K562 (cell line): ENCODE measurements at regions not wholly inside any gene's neighbourhood (a gene's known extent, or its start where the extent isn't known, plus 50 kb on each side); places are given as distances from the start of the nearest gene placed in this dataset.

ENCODE experiments used
- ATAC-seq: fragments of 200-7000 bp; cut with Tn5 transposase; 3 replicates; pipeline ENCODE4 v1.9.1; 2020; ENCODE audit warnings: moderate library complexity
- BruUV-seq: library from RNA; stranded (reverse); fragments of 400-500 nt; replicated peaks from 2 replicates; lab custom pipeline; 2021; lab: Mats Ljungman, UMichigan
- CTCF ChIA-PET: fragments of 300-600 bp; formaldehyde crosslinking; extraction: SDS; loops from one replicate; lab custom pipeline; 2021; ENCODE audit warnings: low intra/inter-chr PET ratio; lab: Yijun Ruan, JAX
- POLR2A ChIA-PET: fragments of 300-600, 350-650 bp; sonication (Branson Sonifier 250); formaldehyde crosslinking; extraction: SDS; loops from one replicate; lab custom pipeline; 2021; ENCODE audit warnings: antibody characterized with exemption, inconsistent platforms; lab: Yijun Ruan, JAX
- DNase-seq, 4 experiments: peaks; one replicate each; pipeline versions ENCODE4 v3.0.0 to v3.0.0-alpha.2; 2011 to 2018; ENCODE audit warnings: low spot score in 3 of 4, mixed read lengths in 3 of 4; ENCODE audit errors: extremely low read depth in 1 of 4
- FAIRE-seq: peaks from 2 replicates; lab custom pipeline; 2011; peaks lifted over from hg19 to GRCh38; lab: Jason Lieb, UNC
- H2AFZ ChIP-seq: 2 replicates; pipeline ENCODE4 v1.6.0; 2011; ENCODE audit warnings: low read depth, low read length, control low read depth, inconsistent platforms
- H3K27ac ChIP-seq: fragments of 200-600 bp; 3 replicates; pipeline ENCODE4 v1.8.0; 2011; ENCODE audit warnings: low read depth, mild to moderate bottlenecking, control low read depth, inconsistent platforms, low read length, moderate library complexity, mixed read lengths; ENCODE audit errors: extremely low read depth
- H3K27me3 ChIP-seq, 2 experiments: fragments of 300-600 bp in 1 of 2; 2 replicates in 1 of 2; 3 replicates in 1 of 2; pipeline versions ENCODE4 v1.6.0 to v1.8.0; 2011; ENCODE audit warnings: inconsistent platforms in 2 of 2, low read length in 2 of 2, mild to moderate bottlenecking in 1 of 2, mixed read lengths in 1 of 2, moderate library complexity in 1 of 2; ENCODE audit not compliant: control insufficient read depth in 2 of 2, insufficient read depth in 2 of 2
- H3K36me3 ChIP-seq: fragments of 300-600 bp; 3 replicates; pipeline ENCODE4 v1.8.0; 2011; ENCODE audit warnings: mild to moderate bottlenecking, low read length, inconsistent platforms; ENCODE audit not compliant: control insufficient read depth, insufficient read depth
- H3K4me1 ChIP-seq, 2 experiments: fragments of 200-600 bp in 1 of 2; replicated peaks in 1 of 2; 2 replicates in 1 of 2; 3 replicates in 1 of 2; pipeline versions ENCODE4 v1.5.1 to v1.8.0; 2011; ENCODE audit warnings: inconsistent platforms in 2 of 2, low read length in 2 of 2, mild to moderate bottlenecking in 1 of 2, mixed read lengths in 1 of 2, moderate library complexity in 1 of 2; ENCODE audit not compliant: control insufficient read depth in 2 of 2, insufficient read depth in 2 of 2
- H3K4me2 ChIP-seq: 2 replicates; pipeline ENCODE4 v1.6.1; 2011; ENCODE audit warnings: low read length, control low read depth, inconsistent platforms, mixed read lengths; ENCODE audit not compliant: insufficient read depth
- H3K4me3 ChIP-seq: fragments of 200-600 bp; sonication (generic), shearing (Covaris generic); 2 replicates; pipeline ENCODE4 v1.5.1; 2016; ENCODE audit warnings: control low read depth, inconsistent platforms
- H3K79me2 ChIP-seq: fragments of 200-600 bp; 3 replicates; pipeline ENCODE4 v1.8.0; 2011; ENCODE audit warnings: low read length, inconsistent platforms; ENCODE audit not compliant: control insufficient read depth, insufficient read depth
- H3K9ac ChIP-seq, 2 experiments: 2 replicates each; pipeline versions ENCODE4 v1.6.0 to v1.6.1; 2011; ENCODE audit warnings: low read depth in 2 of 2, low read length in 2 of 2, control low read depth in 1 of 2, inconsistent platforms in 1 of 2, mild to moderate bottlenecking in 1 of 2, mixed read lengths in 1 of 2; ENCODE audit not compliant: insufficient read depth in 1 of 2
- H3K9me1 ChIP-seq: one replicate; pipeline ENCODE4 v1.6.0; 2011; ENCODE audit warnings: inconsistent platforms, mild to moderate bottlenecking, low read length, moderate library complexity; ENCODE audit not compliant: control insufficient read depth, insufficient read depth
- H3K9me3 ChIP-seq: replicated peaks from 2 replicates; pipeline ENCODE4 v1.5.1; 2011; ENCODE audit warnings: low read depth, low read length, inconsistent platforms; ENCODE audit not compliant: control insufficient read depth, insufficient read depth
- H4K20me1 ChIP-seq: replicated peaks from 2 replicates; pipeline ENCODE4 v1.6.1; 2011; ENCODE audit warnings: low read length, inconsistent platforms, mixed read lengths; ENCODE audit not compliant: control insufficient read depth, insufficient read depth
- AFF4 ChIP-seq: sonication (generic); formaldehyde crosslinking; IDR thresholded peaks from 2 replicates; pipeline ENCODE4 v1.8.0; 2023; ENCODE audit warnings: mild to moderate bottlenecking, missing genetic modification reagents
- CREBBP ChIP-seq: IDR thresholded peaks from one replicate; pipeline ENCODE4 v1.6.1; 2012; ENCODE audit warnings: low read depth, mild to moderate bottlenecking, control low read depth, inconsistent platforms, low read length
- CUX1 ChIP-seq: fragments of 200-800 bp; sonication (Bioruptor generic); IDR thresholded peaks from 2 replicates; pipeline ENCODE4 v1.6.1; 2016; ENCODE audit warnings: missing genetic modification characterization, missing compliant biosample characterization
- GTF2A2 ChIP-seq: IDR thresholded peaks from 2 replicates; pipeline ENCODE4 v1.6.1; 2016; ENCODE audit warnings: mild to moderate bottlenecking, missing genetic modification characterization, missing compliant biosample characterization
- MCM7 ChIP-seq, 2 experiments: fragments of 450-650 bp; IDR thresholded peaks; 2 replicates each; pipeline ENCODE4 v1.6.1; 2016 to 2018
- SMARCE1 ChIP-seq: fragments of 450-650 bp; IDR thresholded peaks from 2 replicates; pipeline ENCODE4 v1.7.1; 2016; ENCODE audit warnings: mild to moderate bottlenecking
- ZBTB43 ChIP-seq: sonication (generic); formaldehyde crosslinking; IDR thresholded peaks from 2 replicates; pipeline ENCODE4 v1.8.0; 2023; ENCODE audit warnings: mild to moderate bottlenecking, missing genetic modification reagents
- ZFX ChIP-seq: sonication (generic); formaldehyde crosslinking; IDR thresholded peaks from 2 replicates; pipeline ENCODE4 v1.8.0; 2022; ENCODE audit warnings: mild to moderate bottlenecking, missing genetic modification reagents, moderate library complexity
- ZNF175 ChIP-seq: fragments of 200-800 bp; sonication (Bioruptor generic); IDR thresholded peaks from 2 replicates; pipeline ENCODE4 v1.6.1; 2016; ENCODE audit warnings: low read depth, mild to moderate bottlenecking, missing genetic modification characterization, missing compliant biosample characterization
- ZNF311 ChIP-seq: fragments of 250-450 bp; sonication (Bioruptor Pico); IDR thresholded peaks from 2 replicates; pipeline ENCODE4 v1.4.0; 2020; ENCODE audit warnings: mild to moderate bottlenecking, moderate library complexity
- ZNF639 ChIP-seq, 2 experiments: fragments of 200-800 bp in 1 of 2; sonication (Bioruptor generic) in 1 of 2; sonication (generic) in 1 of 2; formaldehyde crosslinking in 1 of 2; IDR thresholded peaks in 1 of 2; conservative IDR thresholded peaks in 1 of 2; 2 replicates each; pipeline versions ENCODE4 v1.5.0 to v1.6.1; 2016 to 2020; ENCODE audit warnings: missing compliant biosample characterization in 1 of 2, missing genetic modification characterization in 1 of 2, missing genetic modification reagents in 1 of 2
- WGBS: fragments of 100-300 bp; shearing (Covaris generic); methylation state at CpG from one replicate; pipeline ENCODE4 v1.1.6; 2016; ENCODE audit warnings: low coverage, mixed read lengths; ENCODE audit not compliant: insufficient coverage; ENCODE audit errors: missing lambda C conversion rate; 5-methylcytosine and 5-hydroxymethylcytosine counted together
- in situ Hi-C: fragments of 300-500 bp; cut with MboI; formaldehyde crosslinking; loops from 4 replicates; pipeline ENCODE4 v1.15.0; 2018; ENCODE audit warnings: inconsistent platforms, mixed read lengths
- intact Hi-C: fragments of 100-400 bp; cut with micrococcal nuclease; formaldehyde crosslinking; loops from 2 replicates; pipeline ENCODE4 v1.14.2; 2022

- in situ Hi-C loops: no loop called here
- H2AFZ ChIP-seq: no peak overlapping the region
- no peaks in the 10 kb centered on the region for H3K36me3 ChIP-seq
- BruUV-seq: no TSS peak
- H3K4me3 ChIP-seq: no peak overlapping the region
- no peaks in the 10 kb centered on the region for H3K79me2 ChIP-seq
- CTCF ChIA-PET: no interaction called here
- no peaks in the 10 kb centered on the region for H3K27me3 ChIP-seq
- no peak overlapping the region for H3K4me2 ChIP-seq
- ATAC-seq (no peak), FAIRE-seq (no peak), DNase-seq (no peak)
- POLR2A ChIA-PET: no interaction called here
- H3K27ac ChIP-seq: no peak overlapping the region
- no peak overlapping the region for H3K9ac ChIP-seq
- H3K4me1 ChIP-seq: no peaks in the 10 kb centered on the region
- intact Hi-C loops: no loop called here
- no peaks in the 10 kb centered on the region for H3K9me1 ChIP-seq
- H3K9me3 ChIP-seq: 0 out of 2 replicates have a peak, but pooled peaks cover 1% of the 10 kb centered on the region
- no peaks in the 10 kb centered on the region for H4K20me1 ChIP-seq
- 0% methylated on average over 2 of the region's 2 CpGs for WGBS
- TF ChIP-seq ZFX (CRISPR knock-in tag): no peak
- no peak for TF ChIP-seq MCM7 (IDR thresholded peaks at IDR 0.05)
- no peak for TF ChIP-seq GTF2A2
- no peak for TF ChIP-seq ZNF639 (CRISPR knock-in tag; conservative IDR thresholded peaks at IDR 0.05 in 1 of 2, IDR thresholded peaks at IDR 0.05 in 1 of 2)
- TF ChIP-seq CREBBP: no peak
- TF ChIP-seq AFF4: no peak
- TF ChIP-seq CUX1: no peak
- TF ChIP-seq ZBTB43 (CRISPR knock-in tag): no peak
- no peak for TF ChIP-seq ZNF175 (CRISPR knock-in tag)
- TF ChIP-seq ZNF311 (CRISPR knock-in tag): no peak
- TF ChIP-seq SMARCE1: no peak
Observed at GRCh38 chr9:118963674-118964073, 405.6 kb downstream of the BRINP1 start.
